Middle frontal gyrus (tissue), 1 donor: ENCODE measurements at regions not wholly inside any gene's neighbourhood (a gene's known extent, or its start where the extent isn't known, plus 50 kb on each side); places are given as distances from the start of the nearest gene placed in this dataset.
A peak's percentile ranks its signal among the peaks of the same experiment; 100 is the strongest.

Source experiments
- DNase-seq: peaks from one replicate; pipeline ENCODE4 v3.0.0-alpha.2; 2015; ENCODE audit warnings: low spot score; ENCODE audit errors: extremely low spot score

DNA sequence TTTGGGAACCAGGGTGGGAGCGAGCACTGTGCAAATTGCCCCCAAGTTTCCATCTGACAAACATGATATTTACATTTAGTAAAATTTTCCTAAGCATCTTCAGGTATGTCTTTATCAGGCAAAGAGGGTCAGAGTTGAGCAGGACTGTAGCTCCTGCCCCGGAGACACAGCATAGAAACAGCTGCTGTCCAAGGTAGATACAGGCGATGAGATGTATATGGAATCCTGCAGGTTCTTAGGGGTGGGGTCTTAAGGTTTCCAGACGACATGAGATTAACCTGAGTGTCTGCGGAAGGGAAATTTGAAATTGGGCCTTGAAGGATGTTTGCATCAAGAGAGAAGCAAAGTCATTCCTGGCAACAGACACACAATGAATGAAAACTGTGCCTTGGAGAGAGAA, 998.8 kb downstream of the AACS start:
- DNase-seq: no peak

DNA sequence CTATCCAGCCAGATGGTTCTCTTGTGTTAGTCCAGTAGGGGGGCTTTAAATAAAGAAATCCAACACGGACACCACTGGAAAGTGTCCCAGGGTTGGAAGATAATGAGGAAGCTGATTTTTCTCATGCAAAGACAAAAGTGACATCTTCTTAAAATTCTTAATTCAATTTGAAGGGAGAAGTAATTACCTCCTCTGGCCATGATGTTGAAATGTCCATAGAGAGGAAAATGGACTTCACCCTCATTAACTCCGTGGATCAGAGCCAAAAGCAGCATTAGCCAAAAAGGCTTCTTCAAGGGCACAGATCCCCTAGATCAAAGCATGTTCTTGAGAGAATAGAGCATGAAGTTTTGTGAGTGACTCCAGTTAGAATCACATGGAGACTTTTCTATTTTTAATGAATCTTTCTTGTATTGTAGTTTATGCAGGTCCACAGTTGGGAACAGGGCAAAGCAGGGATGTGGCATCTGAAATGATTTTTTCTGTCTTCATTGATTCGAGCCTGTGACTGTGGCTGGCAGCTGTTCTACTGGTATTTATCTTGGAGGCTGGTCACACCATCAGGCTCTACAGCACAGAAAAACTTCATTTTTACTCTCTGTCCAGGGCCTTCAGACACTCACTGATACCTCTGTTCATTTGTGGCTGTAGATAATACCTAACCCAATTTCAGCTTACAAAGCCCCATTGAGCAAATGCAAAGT, 1002.5 kb downstream of the AACS start:
- no peak for DNase-seq

DNA sequence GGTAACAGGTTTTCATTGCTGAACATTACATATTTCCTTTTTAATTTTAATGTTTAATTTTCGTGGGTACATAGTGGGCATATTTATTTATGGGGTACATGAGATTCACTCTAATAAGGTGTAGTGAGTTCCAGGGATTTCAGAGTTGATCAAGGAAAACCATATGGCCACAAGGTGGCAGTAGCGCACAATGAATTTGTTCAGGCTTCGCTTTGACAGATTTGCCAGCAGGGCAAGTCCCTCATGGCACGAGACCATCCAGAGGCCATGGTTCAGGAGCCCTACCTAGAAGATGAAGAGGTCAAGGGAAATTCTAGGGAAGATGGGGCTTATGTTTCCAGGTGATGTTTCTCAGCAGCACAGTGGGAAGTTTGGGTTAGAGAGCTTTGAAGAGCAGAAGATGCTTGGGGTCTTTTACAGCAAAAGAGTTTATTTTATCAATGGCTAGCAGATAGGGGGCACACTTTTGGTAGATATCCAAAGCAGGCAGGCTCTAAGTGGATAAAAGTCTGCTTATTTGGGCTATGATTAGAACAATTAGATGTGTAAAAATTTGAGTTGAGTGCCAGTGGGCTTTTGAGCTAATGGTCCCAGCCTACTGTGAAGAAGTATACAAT, 1004.4 kb downstream of the AACS start:
- DNase-seq: no peak

DNA sequence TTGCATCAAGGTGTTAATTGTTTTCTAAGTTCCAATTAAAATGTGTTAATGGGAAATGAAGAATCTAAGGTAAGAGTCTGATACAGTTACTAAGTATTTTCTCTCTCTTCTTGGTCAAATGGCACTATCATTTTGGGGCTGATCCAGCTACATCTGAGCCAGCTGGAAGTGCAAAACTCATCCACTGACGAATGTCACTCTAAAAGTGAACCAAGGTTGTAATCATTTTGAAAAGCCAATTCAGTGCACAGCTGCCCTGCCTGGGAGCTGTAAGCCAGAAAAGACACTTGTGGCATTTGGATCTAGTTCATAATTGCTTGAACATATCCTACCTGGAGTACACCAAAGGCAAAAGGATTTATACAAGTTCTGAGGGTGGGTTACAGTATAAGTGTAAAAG, 1011.3 kb downstream of the AACS start:
- no peak for DNase-seq

DNA sequence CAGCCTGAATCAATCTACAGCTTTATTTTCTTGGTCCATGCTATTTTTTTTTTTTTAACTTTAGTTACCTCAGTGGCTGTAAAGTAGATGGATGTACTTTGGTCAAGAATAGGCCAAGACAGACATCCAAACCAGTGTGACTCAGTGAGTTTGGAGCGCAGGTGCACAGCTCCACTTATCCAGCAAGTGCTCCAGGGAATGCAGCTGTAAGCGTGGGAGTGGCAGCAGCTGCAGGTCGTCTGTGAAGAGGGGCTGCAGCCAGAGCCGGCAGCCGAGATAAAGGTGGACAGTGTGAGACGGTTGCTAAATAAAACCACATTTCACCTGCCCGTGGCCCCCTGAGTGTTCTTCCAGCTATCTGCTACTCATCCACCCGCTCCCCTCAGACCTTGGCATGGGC, 1018.7 kb downstream of the AACS start:
- no peak for DNase-seq

DNA sequence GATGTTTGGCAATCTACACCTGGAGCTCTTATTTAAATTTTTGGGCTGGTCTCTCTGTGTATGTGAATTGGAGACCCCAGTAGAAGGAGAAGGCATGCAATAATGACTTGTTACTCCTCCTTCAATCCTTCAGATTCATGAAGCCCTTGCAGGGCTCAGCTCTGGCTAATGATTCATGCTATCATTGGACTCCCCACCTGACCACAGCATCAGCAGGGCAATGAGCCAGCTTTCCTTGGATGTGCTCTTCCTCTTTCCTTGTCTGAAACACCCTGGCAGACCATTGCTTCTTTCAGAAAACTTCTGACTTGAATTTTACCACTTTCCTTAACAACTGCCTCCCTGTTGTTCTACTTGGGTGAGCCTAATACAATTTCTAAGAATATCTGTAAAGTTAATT, 1019.2 kb downstream of the AACS start:
- no peak for DNase-seq

DNA sequence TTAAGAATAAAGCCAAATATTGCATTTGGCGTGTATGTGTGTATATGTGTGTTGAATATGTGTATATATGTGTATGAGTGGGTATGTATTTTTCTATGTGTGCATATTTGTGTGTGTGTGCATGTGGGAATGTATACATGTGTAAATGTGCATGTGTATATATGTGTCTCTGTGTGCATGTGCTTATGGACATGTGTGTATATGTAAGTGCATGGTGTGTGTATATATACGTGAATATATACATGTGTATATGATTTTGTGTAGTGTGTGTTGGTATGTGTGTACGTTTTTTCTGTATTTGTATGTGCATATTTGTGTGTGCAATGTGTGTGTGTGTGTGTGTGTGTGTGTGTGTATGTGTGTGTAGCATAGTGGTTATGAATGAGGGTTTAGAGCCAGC, 1021.0 kb downstream of the AACS start:
- DNase-seq: no peak

DNA sequence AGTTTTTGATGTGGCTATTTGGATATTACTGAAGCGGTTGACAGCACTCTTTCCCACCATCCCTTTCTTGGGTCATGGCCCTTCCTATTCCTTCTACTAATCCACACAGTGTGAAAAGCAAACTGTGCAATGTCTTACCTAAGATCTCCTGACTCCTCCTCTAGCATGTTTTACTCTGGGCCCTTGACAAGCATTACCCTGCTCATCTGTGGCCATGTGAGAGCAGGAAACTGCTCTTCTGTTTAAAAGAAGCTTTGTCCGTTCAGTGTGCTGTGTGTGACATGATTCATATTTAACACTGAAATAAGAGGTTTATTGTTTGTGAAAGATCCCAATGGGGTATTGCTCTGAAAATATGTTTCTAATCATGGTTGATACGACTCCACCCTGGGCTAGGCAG, 1022.5 kb downstream of the AACS start:
- DNase-seq: no peak

DNA sequence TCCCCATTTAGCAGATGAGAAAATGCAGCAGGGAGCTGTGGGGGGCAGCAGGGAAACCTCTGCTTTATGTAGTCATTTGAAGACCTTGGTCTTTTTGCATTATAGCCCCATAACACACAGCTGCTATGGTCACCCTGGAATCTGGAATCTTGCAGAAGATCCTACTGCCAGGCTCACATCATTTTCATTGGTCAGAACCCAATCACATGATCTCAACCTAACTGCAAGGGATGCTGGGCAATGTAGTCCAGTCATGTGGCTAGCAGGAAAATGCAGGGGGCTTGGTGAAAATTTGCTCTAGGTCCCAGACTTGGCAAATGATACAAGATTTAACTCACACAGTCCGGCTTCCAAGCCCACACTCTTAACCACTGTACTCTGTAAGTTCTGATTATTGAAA, 1028.7 kb downstream of the AACS start:
- no peak for DNase-seq

DNA sequence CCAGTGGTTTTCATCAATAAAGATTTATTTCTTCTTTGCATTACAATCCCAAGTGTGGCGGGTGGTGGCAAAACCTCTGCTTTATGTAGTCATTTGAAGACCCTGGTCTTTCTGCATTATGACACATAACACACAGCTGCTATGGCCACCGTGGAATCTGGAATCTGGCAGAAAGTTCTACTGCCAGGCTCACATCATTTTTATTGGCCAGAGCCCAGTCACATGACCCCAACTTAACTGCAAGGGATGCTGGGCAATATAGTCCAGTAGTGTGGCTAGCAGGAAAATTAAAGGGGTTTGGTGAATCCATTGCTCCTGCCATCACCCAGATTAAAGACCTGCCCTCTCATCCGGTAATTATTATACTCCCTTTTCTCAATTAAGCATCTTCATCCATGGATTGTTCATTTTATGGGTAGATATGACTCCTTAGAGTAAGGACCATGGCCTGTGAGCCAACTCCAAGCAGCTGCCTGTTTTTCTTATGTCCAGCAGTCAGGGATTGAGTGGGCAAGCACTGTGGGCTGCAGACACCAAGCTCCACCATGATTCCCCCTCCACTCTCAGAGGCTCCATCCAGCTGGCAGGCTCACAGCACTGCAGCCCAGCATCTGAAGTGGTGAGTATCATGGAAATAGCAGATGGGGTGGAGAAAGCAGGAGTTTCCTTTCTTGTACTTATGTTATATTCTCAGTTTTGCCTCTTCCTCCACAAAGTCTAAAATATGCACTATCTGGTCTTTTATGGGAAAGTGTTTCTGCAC, 1030.7 kb downstream of the AACS start:
- DNase-seq: peak; percentile 31

DNA sequence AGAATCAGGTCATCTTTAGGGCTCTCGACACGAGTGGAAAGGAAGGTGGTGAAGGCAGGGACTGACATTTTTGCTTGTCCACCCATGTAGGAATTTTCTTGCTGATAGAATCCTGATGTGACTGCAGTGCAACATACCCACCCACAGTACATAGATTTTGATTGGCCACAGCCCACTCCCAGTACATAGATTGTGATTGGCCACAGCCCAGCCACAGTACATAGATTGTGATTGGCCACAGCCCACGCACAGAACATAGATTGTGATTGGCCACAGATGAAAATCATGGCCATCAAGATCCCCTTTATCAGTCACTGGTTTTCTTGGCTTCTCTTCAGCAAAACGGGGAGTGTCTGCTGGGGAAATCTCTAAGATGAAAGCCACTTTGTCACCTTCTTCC, 1041.5 kb downstream of the AACS start:
- DNase-seq: no peak

DNA sequence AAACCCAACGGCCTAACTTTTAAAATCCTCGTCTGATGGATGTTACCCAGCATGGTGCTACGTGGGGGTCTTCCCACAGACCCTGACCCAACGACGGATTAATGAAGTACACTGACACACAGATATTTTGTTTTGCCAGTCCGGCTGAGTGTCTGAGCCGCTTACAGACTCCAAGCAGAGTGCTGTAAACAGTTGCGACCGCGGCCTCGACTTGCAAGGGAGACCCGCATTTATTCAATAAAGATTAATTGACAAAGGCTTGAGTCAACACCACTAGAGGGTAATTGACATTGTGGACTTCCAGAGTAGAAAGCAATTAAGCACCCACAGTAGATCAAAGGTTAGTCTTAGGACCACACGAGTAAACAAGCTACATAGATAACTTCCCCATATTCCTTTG, 1042.4 kb downstream of the AACS start:
- DNase-seq: no peak

DNA sequence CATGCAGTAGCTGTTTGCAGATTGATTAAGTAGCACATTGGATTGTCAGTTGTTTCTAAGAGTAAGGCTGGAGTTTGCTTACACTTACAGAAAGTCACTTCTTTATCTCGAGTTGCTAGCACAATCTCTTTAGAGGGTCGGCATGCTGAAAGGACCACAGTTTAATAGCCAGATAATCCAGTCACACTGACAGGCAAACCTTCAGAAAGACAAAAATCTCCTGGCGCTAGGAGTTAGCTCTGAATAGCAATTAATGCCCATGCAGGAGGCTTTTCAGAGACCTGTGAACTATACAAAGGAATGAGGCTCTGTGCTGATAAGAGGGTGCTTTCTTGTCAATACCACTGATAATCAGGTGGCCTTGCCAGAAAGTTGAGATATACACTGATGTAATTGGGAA, 1043.0 kb downstream of the AACS start:
- DNase-seq: no peak

DNA sequence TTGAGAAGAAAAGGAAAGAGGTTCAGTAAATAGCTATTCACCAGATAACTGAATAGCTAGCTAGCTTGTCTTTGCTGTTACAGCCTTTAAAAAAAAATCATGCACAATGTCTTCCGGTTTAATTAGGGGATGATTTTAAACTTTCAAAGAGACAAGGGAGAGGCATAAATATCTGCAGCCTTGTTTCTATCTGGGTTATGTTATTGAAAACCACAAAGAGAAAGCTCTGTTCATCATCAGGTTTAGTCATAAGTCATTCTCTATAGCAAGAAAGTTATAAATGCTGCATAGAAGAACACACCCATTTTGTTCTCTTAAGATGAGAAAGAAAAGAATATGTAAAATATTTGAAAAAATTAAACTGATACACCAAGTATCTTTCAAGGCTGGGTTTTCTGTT, 1046.9 kb downstream of the AACS start:
- DNase-seq: no peak

DNA sequence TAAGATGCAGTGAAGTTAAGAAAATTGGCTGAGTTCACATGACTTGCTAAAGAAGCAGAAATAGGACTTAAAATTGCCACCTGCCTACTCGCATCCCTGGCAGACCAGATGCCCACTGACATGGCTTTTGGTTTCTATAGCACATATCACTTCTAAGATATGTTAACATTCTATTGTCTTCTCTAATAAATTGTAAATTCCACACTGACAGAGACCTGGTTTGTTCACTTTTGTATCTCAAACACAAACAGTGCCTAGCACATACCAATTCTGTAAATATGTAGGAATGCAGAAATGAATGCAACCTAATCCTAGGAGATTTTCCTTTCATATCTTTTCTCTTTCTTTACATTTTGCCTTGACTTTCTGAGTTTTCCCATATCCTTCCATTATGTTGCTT, 1047.6 kb downstream of the AACS start:
- no peak for DNase-seq

DNA sequence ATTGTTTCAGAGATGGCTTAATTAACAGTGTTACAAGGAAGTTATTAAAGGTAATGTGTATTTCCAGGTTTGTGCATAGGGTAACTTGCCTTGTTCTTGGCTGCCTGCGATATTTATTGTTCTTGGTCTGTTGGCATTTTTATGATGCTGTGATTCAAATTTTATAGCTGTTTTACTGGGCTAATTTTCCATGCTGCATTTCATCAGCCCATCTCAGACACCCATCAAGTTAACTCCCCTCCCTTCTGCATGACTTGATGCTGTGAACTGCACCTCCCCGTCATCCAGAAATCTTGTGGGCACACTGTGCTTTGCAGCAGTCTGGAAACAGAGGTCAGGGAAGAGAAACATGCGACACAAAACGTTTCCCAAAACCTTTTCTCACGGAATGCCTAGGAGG, 1049.2 kb downstream of the AACS start:
- no peak for DNase-seq

DNA sequence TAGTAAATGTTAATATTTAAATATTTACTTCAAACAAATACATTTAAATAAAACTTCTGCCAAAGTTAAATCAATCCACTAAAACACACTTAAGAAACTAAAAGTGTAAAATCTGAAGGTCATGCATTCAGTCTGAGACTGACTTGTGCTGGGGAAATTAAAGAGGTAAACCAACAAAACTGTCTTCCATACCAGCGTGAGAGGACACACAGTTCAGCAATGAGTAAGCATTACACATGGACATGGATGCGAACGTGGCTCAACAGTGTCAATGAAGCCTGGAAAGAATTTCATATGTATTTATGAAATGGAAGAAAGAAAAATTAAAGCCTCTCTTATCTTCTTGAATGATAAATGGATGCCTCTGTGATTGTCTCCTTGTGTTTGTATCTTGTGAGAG, 1052.3 kb downstream of the AACS start:
- no peak for DNase-seq

DNA sequence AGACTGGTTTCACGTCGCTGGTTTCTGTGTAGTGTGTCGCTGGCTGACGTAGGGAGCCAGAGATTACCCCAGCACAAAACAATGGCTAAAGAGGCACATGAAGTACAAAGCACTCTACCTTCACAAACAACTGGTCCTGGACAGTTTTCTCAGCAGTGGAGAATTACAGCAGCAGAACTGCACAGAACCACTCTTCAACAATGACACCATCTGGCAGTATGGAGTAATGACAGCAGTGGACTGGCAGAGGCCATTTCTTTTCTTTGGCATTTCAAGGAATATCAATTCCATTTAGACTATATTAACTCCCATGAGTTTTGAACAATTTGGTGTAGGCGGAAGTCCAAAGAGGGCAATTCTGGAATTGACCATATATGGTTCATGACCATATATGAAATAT, 1074.1 kb downstream of the AACS start:
- DNase-seq: no peak

DNA sequence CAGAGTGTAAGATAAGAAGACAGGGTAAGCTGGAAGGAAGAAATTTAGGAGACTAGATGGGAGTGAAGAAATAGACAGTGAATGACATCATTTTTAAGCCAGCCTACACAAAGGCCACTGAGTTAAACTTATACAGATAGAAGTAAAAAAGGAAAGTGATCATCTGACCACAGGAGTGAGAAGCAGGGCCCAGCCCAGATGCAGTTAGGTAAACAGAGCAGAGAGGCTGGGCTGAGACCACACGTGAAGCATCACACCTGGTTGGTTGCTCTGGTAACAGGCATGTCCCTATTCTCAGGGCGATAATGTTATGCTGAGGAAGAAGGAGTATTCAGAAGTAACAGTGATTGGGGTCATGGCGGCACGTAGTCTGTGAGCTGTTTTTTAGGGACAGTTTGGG, 1079.4 kb downstream of the AACS start:
- no peak for DNase-seq

DNA sequence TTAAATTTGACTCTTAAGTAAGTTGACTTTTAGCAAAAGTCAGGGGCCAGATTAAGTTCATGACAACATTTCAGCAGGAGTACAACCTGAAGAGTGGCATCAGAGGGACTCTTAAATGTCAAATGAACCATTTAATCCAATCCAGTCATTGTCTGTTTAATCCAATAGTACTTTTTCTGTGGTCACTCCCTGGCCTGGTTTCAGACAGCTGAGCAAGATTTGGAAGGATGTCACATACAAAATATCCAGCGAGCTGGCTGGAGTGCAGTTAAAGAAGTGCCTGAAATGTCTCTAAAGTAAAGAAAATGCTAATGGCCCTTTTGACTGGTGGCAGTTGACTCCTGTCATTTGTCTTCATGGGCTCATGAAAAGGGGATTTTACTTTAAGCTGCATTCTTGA, 1082.1 kb downstream of the AACS start:
- DNase-seq: no peak

DNA sequence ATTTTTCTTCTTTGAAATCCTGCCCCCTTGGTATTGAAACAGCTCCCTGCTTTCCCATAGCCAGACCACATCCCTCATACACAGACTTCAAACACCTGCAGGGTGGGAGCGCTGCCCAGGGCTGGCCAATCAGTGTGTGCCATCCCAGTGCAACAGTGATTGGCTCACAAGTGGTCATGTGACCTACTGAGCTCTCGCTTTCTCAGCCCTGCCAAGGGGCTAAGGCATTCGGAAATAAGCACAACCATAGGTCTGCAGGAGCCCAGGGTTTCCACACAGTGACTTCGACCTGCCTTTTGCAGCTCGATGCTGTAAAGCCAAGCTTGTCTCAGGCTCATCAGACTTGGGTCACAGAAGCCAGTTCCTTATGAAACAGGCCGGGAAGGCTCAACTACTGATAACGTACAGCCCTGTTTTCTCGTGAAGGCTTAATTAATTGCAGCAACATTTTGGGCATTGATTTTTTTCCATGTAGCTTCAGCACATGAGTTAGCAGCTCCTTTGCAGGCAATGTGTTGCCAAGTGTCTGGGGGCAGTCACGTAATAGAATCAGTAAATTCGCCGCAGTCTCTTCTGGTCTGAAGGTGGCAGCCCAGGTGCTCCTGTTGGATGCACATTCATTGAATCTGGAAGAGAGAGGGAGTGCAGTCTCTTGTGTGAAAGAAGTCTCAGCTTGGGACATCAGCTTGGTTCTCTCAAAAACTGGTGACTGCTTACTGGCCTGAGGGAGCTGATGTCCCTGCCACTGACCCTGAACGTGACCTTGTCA, 1091.8 kb downstream of the AACS start:
- peak; percentile 14 for DNase-seq

DNA sequence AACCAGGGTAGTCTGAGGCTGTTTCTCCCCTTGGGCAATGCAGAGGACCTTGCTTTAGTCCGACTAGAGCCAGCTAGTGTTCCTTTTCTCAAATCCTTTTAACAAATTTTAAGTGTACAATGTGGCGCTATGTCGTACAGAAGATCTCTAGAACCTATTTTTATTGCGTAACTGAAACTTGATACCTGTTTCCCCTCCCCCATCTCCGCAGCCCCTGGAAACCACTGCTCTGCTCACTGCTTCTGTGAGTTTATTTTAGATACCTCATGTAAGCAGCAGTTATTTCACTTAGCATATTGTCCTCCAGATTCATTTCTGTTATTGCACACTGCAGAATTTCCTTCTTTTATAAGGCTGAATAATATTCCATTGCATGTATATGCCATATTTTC, 1092.3 kb downstream of the AACS start:
- DNase-seq: no peak
